ENCODE measurements at regions not wholly inside any gene's neighbourhood (a gene's known extent, or its start where the extent isn't known, plus 50 kb on each side); places are given as distances from the start of the nearest gene placed in this dataset.

DNA sequence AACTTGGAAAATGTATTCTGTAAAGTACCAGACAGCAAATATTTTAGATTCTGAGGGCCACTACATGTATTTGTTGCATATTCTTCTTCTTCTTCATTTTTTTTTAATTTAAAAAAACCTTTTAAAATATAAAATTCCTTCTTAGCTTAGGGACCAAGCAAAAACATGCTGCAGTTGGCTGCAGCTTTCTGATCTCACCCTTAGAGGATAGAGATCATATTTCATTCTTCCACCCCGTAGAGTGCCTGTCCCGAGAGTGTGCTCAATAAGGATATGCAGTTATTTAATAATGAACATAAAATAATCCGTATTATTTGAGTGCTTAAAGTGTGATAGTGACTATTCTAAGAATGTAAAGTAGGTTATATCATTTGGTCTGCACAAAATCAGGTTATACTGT, 204.2 kb upstream of the CD180 start:
- TF ChIP-seq EZH2phosphoT487 (IDR thresholded peaks at IDR 0.05) = no peak
- TF ChIP-seq, protein P1, sequence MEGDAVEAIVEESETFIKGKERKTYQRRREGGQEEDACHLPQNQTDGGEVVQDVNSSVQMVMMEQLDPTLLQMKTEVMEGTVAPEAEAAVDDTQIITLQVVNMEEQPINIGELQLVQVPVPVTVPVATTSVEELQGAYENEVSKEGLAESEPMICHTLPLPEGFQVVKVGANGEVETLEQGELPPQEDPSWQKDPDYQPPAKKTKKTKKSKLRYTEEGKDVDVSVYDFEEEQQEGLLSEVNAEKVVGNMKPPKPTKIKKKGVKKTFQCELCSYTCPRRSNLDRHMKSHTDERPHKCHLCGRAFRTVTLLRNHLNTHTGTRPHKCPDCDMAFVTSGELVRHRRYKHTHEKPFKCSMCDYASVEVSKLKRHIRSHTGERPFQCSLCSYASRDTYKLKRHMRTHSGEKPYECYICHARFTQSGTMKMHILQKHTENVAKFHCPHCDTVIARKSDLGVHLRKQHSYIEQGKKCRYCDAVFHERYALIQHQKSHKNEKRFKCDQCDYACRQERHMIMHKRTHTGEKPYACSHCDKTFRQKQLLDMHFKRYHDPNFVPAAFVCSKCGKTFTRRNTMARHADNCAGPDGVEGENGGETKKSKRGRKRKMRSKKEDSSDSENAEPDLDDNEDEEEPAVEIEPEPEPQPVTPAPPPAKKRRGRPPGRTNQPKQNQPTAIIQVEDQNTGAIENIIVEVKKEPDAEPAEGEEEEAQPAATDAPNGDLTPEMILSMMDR (IDR thresholded peaks at IDR 0.05) = no peak
- no peak for TF ChIP-seq EZH2 (IDR thresholded peaks at IDR 0.05)

Measured in neural progenitor cell (in vitro differentiated cells).